Neural cell (in vitro differentiated cells): ENCODE measurements at regions not wholly inside any gene's neighbourhood (a gene's known extent, or its start where the extent isn't known, plus 50 kb on each side); places are given as distances from the start of the nearest gene placed in this dataset.

Experiments used
- H2AFZ ChIP-seq: fragments of 200-600, 300-800 bp; sonication (generic), shearing (Covaris generic); 2 replicates; pipeline ENCODE4 v1.6.0; 2014; ENCODE audit warnings: low read depth, mild to moderate bottlenecking, antibody characterized with exemption, low read length, moderate library complexity
- H3F3A ChIP-seq: fragments of 200-600 bp; shearing (Covaris generic); 2 replicates; pipeline ENCODE4 v1.6.1; 2016; ENCODE audit warnings: mild to moderate bottlenecking, moderate library complexity, mixed read lengths, antibody characterized with exemption, low read length; ENCODE audit not compliant: insufficient read depth, poor library complexity, severe bottlenecking
- H3K27ac ChIP-seq: fragments of 200-600, 300-800 bp; sonication (generic), shearing (Covaris generic); 2 replicates; pipeline ENCODE4 v1.5.1; 2014; ENCODE audit warnings: mild to moderate bottlenecking, low read length, moderate library complexity
- H3K27me3 ChIP-seq: fragments of 300-800, 200-600 bp; sonication (generic), shearing (Covaris generic); 2 replicates; pipeline ENCODE4 v1.6.0; 2014; ENCODE audit warnings: mild to moderate bottlenecking, low read depth, low read length, moderate library complexity; ENCODE audit not compliant: insufficient read depth
- H3K36me3 ChIP-seq: fragments of 300-800, 200-600 bp; sonication (generic), shearing (Covaris generic); 2 replicates; pipeline ENCODE4 v1.5.1; 2014; ENCODE audit warnings: mild to moderate bottlenecking, antibody characterized with exemption, low read length, moderate library complexity; ENCODE audit not compliant: insufficient read depth
- H3K4me2 ChIP-seq: fragments of 300-800, 200-600 bp; sonication (generic), shearing (Covaris generic); 2 replicates; pipeline ENCODE4 v1.6.0; 2014; ENCODE audit warnings: mild to moderate bottlenecking, low read length
- H3K4me3 ChIP-seq: fragments of 300-800, 200-600 bp; sonication (generic), shearing (Covaris generic); 2 replicates; pipeline ENCODE4 v1.5.1; 2014; ENCODE audit warnings: mild to moderate bottlenecking, low read length, moderate library complexity
- H3K79me2 ChIP-seq: fragments of 200-600 bp; shearing (Covaris generic); replicated peaks from 2 replicates; pipeline ENCODE4 v1.6.0; 2014; ENCODE audit warnings: mild to moderate bottlenecking, low read length, moderate library complexity; ENCODE audit not compliant: insufficient read depth
- H3K9ac ChIP-seq: fragments of 300-800, 200-600 bp; sonication (generic), shearing (Covaris generic); 2 replicates; pipeline ENCODE4 v1.6.1; 2016; ENCODE audit warnings: mild to moderate bottlenecking, low read length, mixed read lengths
- H3K9me2 ChIP-seq: fragments of 200-600 bp; shearing (Covaris generic); 2 replicates; pipeline ENCODE4 v1.6.1; 2016; ENCODE audit warnings: mild to moderate bottlenecking, low read length, mixed read lengths; ENCODE audit not compliant: insufficient read depth
- H3K9me3 ChIP-seq: fragments of 200-600, 300-800 bp; sonication (generic), shearing (Covaris generic); 2 replicates; pipeline ENCODE4 v1.6.1; 2016; ENCODE audit warnings: mild to moderate bottlenecking, mixed run types, low read length, moderate library complexity, mixed read lengths
- H4K20me1 ChIP-seq: fragments of 200-600 bp; shearing (Covaris generic); 2 replicates; pipeline ENCODE4 v1.6.1; 2016; ENCODE audit warnings: mild to moderate bottlenecking, mixed run types; ENCODE audit not compliant: insufficient read depth
- EP300 ChIP-seq: fragments of 450-650 bp; conservative IDR thresholded peaks from 2 replicates; pipeline ENCODE4 v1.6.1; 2014; ENCODE audit warnings: antibody characterized with exemption, mild to moderate bottlenecking, moderate library complexity; ENCODE audit not compliant: poor library complexity, severe bottlenecking
- EZH2 ChIP-seq: fragments of 200-600, 300-800 bp; shearing (Covaris generic), sonication (generic); IDR thresholded peaks from 2 replicates; pipeline ENCODE4 v1.6.1; 2014; ENCODE audit warnings: antibody characterized with exemption, low read length, borderline replicate concordance, mild to moderate bottlenecking; ENCODE audit not compliant: insufficient read depth, poor library complexity, severe bottlenecking
- MXI1 ChIP-seq: fragments of 450-650 bp; conservative IDR thresholded peaks from 2 replicates; pipeline ENCODE4 v1.6.1; 2014; ENCODE audit warnings: antibody characterized with exemption, mild to moderate bottlenecking; ENCODE audit not compliant: poor library complexity, severe bottlenecking
- POLR2AphosphoS5 ChIP-seq: IDR thresholded peaks from 2 replicates; pipeline ENCODE4 v1.6.1; 2012
- RAD21 ChIP-seq: fragments of 450-650 bp; conservative IDR thresholded peaks from 2 replicates; pipeline ENCODE4 v1.6.1; 2014; ENCODE audit warnings: antibody characterized with exemption, mild to moderate bottlenecking, moderate library complexity
- REST ChIP-seq: IDR thresholded peaks from 2 replicates; pipeline ENCODE4 v1.6.1; 2012; ENCODE audit warnings: borderline replicate concordance
- SMC3 ChIP-seq: fragments of 450-650 bp; conservative IDR thresholded peaks from 2 replicates; pipeline ENCODE4 v1.6.1; 2014; ENCODE audit warnings: antibody characterized with exemption, mild to moderate bottlenecking, moderate library complexity; ENCODE audit not compliant: poor library complexity
- TAF1 ChIP-seq: IDR thresholded peaks from 2 replicates; pipeline ENCODE4 v1.6.1; 2012; ENCODE audit warnings: low read depth
- TF ChIP-seq, protein P1 (sequence below): fragments of 450-650 bp; IDR thresholded peaks from 2 replicates; pipeline ENCODE4 v1.5.1; 2014; ENCODE audit warnings: antibody characterized with exemption, mild to moderate bottlenecking, moderate library complexity; ENCODE audit not compliant: poor library complexity, severe bottlenecking

GRCh38 chr2:204492417-204492816 lies 52.9 kb upstream of the PARD3B start:
- H3K27me3 ChIP-seq = no peaks in the 10 kb centered on the region
- H2AFZ ChIP-seq = no peak overlapping the region
- no peak overlapping the region for H3K4me2 ChIP-seq
- H3K9ac ChIP-seq = no peak overlapping the region
- no peaks in the 10 kb centered on the region for H3K36me3 ChIP-seq
- H3K27ac ChIP-seq = no peak overlapping the region
- H4K20me1 ChIP-seq = no peaks in the 10 kb centered on the region
- no peaks in the 10 kb centered on the region for H3K79me2 ChIP-seq
- H3K9me2 ChIP-seq = no peaks in the 10 kb centered on the region
- H3K9me3 ChIP-seq = no peaks in the 10 kb centered on the region
- H3F3A ChIP-seq = no peaks in the 10 kb centered on the region
- TF ChIP-seq EZH2 = no peak
- TF ChIP-seq POLR2AphosphoS5 = peak; percentile 15
- no peak for TF ChIP-seq EP300
- H3K4me3 ChIP-seq = no peak overlapping the region

DNA sequence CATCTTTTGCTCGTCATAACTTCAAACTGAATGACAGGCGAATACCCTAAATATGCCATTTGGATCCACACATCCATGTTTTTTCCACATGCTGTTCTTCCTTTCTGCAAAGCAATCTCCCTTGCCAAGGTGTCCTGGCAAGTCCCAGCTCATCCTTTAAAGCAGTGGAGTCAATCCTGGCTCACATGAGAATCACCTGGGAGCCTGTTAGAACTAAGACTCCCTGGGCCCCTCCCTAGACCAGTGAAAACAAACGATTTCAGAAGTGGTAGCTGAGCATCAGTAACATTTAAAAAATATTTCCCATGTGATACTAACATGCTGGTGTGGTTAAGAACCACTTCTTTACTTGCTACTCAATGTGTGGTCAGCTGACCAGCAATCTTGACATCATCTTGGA lies 50.6 kb upstream of the PARD3B start:
- Histone ChIP-seq H3K9me2 (no peaks in the 10 kb centered on the region), H3K9ac (no peak overlapping the region)

More for the DNA sequence above, 50.6 kb upstream of the PARD3B start:
- Histone ChIP-seq H3K4me3 (no peak overlapping the region), H3K79me2 (no peaks in the 10 kb centered on the region), H4K20me1 (no peaks in the 10 kb centered on the region), H3K36me3 (no peaks in the 10 kb centered on the region), H3K27ac (no peak overlapping the region), H3K4me2 (no peak overlapping the region), H2AFZ (no peak overlapping the region), H3K27me3 (no peaks in the 10 kb centered on the region), H3K9me3 (no peaks in the 10 kb centered on the region), H3F3A (no peaks in the 10 kb centered on the region)
- TF ChIP-seq RAD21 (no peak), MXI1 (no peak), POLR2AphosphoS5 (no peak), TAF1 (no peak), SMC3 (no peak), EZH2 (no peak), REST (no peak), EP300 (no peak)
- TF ChIP-seq, protein P1, sequence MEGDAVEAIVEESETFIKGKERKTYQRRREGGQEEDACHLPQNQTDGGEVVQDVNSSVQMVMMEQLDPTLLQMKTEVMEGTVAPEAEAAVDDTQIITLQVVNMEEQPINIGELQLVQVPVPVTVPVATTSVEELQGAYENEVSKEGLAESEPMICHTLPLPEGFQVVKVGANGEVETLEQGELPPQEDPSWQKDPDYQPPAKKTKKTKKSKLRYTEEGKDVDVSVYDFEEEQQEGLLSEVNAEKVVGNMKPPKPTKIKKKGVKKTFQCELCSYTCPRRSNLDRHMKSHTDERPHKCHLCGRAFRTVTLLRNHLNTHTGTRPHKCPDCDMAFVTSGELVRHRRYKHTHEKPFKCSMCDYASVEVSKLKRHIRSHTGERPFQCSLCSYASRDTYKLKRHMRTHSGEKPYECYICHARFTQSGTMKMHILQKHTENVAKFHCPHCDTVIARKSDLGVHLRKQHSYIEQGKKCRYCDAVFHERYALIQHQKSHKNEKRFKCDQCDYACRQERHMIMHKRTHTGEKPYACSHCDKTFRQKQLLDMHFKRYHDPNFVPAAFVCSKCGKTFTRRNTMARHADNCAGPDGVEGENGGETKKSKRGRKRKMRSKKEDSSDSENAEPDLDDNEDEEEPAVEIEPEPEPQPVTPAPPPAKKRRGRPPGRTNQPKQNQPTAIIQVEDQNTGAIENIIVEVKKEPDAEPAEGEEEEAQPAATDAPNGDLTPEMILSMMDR = no peak
